SK-N-SH (cell line): ENCODE measurements at regions not wholly inside any gene's neighbourhood (a gene's known extent, or its start where the extent isn't known, plus 50 kb on each side); places are given as distances from the start of the nearest gene placed in this dataset.
A peak's percentile ranks its signal among the peaks of the same experiment; 100 is the strongest.

Experiments
- CTCF ChIA-PET: fragments of 300-600, 350-600 bp; formaldehyde crosslinking; extraction: SDS; loops from one replicate; lab custom pipeline; 2021; lab: Yijun Ruan, JAX
- POLR2A ChIA-PET: fragments of 350-600 bp; sonication (Branson Sonifier 250); formaldehyde crosslinking; extraction: SDS; loops from one replicate; lab custom pipeline; 2020; ENCODE audit warnings: antibody characterized with exemption, inconsistent platforms; lab: Yijun Ruan, JAX
- DNase-seq: peaks from one replicate; pipeline ENCODE4 v3.0.0; 2012
- H2AFZ ChIP-seq: fragments of 200-600 bp; sonication (generic); 2 replicates; pipeline ENCODE4 v1.8.1; 2016; ENCODE audit warnings: antibody characterized with exemption, mild to moderate bottlenecking, low read depth
- H3F3A ChIP-seq: fragments of 200-600 bp; sonication (generic); replicated peaks from 2 replicates; pipeline ENCODE3; 2016; ENCODE audit warnings: antibody characterized with exemption, mild to moderate bottlenecking; ENCODE audit not compliant: insufficient read depth
- H3K27ac ChIP-seq, 2 experiments: fragments of 200-500 bp in 1 of 2; fragments of 200-600 bp in 1 of 2; sonication (Bioruptor generic) in 1 of 2; sonication (generic), shearing (Covaris generic) in 1 of 2; 2 replicates each; pipeline versions ENCODE4 v1.5.1 to v1.6.1; 2014 to 2016; ENCODE audit warnings: low read depth in 2 of 2, inconsistent platforms in 1 of 2, low read length in 1 of 2, mild to moderate bottlenecking in 1 of 2, mixed read lengths in 1 of 2
- H3K27me3 ChIP-seq: fragments of 200-600 bp; sonication (generic), shearing (Covaris generic); 2 replicates; pipeline ENCODE4 v1.6.1; 2016; ENCODE audit warnings: mixed run types; ENCODE audit not compliant: insufficient read depth
- H3K36me3 ChIP-seq, 2 experiments: fragments of 200-500 bp in 1 of 2; fragments of 200-600 bp in 1 of 2; sonication (Bioruptor generic) in 1 of 2; sonication (generic) in 1 of 2; replicated peaks in 1 of 2; 2 replicates each; pipeline versions ENCODE3 to v1.5.1; 2014 to 2016; ENCODE audit warnings: low read length in 1 of 2, mild to moderate bottlenecking in 1 of 2; ENCODE audit not compliant: insufficient read depth in 2 of 2, control insufficient read depth in 1 of 2
- H3K4me1 ChIP-seq, 2 experiments: fragments of 200-500 bp in 1 of 2; fragments of 200-600 bp in 1 of 2; sonication (Bioruptor generic) in 1 of 2; sonication (generic), shearing (Covaris generic) in 1 of 2; 2 replicates each; pipeline versions ENCODE4 v1.5.1 to v1.6.1; 2014 to 2016; ENCODE audit warnings: low read depth in 1 of 2, low read length in 1 of 2, mixed run types in 1 of 2; ENCODE audit not compliant: insufficient read depth in 2 of 2, control insufficient read depth in 1 of 2
- H3K4me2 ChIP-seq: fragments of 200-600 bp; sonication (generic), shearing (Covaris generic); 2 replicates; pipeline ENCODE4 v1.6.1; 2017; ENCODE audit warnings: mixed run types
- H3K4me3 ChIP-seq, 2 experiments: fragments of 200-500 bp in 1 of 2; fragments of 200-600 bp in 1 of 2; sonication (Bioruptor generic) in 1 of 2; sonication (generic), shearing (Covaris generic) in 1 of 2; 2 replicates each; pipeline versions ENCODE4 v1.5.1 to v1.8.1; 2014 to 2016; ENCODE audit warnings: low read depth in 2 of 2, inconsistent platforms in 1 of 2, low read length in 1 of 2, mild to moderate bottlenecking in 1 of 2, mixed read lengths in 1 of 2, moderate library complexity in 1 of 2
- H3K79me2 ChIP-seq: fragments of 200-600 bp; sonication (generic); 2 replicates; pipeline ENCODE4 v1.8.1; 2017; ENCODE audit warnings: mild to moderate bottlenecking; ENCODE audit not compliant: insufficient read depth
- H3K9ac ChIP-seq: fragments of 200-600 bp; sonication (generic); 2 replicates; pipeline ENCODE4 v1.6.1; 2017; ENCODE audit warnings: mixed run types
- H3K9me2 ChIP-seq: fragments of 200-600 bp; sonication (generic); 2 replicates; pipeline ENCODE4 v1.6.1; 2017; ENCODE audit warnings: mixed run types
- H3K9me3 ChIP-seq: fragments of 200-600 bp; sonication (generic); 2 replicates; pipeline ENCODE4 v1.6.1; 2017; ENCODE audit warnings: mixed run types, mild to moderate bottlenecking, moderate library complexity
- H4K20me1 ChIP-seq: fragments of 200-600 bp; sonication (generic); 2 replicates; pipeline ENCODE4 v1.6.1; 2017; ENCODE audit warnings: mild to moderate bottlenecking, mixed run types; ENCODE audit not compliant: insufficient read depth
- CHD2 ChIP-seq: fragments of 150-350 bp; IDR thresholded peaks from 2 replicates; pipeline ENCODE4 v1.6.1; 2018; ENCODE audit warnings: low read length; ENCODE audit not compliant: partially characterized antibody
- ELF1 ChIP-seq: IDR thresholded peaks from 2 replicates; pipeline ENCODE4 v1.4.0; 2012
- EP300 ChIP-seq, 2 experiments: IDR thresholded peaks; 2 replicates each; pipeline versions ENCODE4 v1.4.0 to v1.6.1; 2012; ENCODE audit warnings: borderline replicate concordance in 1 of 2, low read depth in 1 of 2, low read length in 1 of 2
- FOSL2 ChIP-seq: IDR thresholded peaks from 2 replicates; pipeline ENCODE4 v1.4.0; 2012; ENCODE audit warnings: low read depth, mild to moderate bottlenecking, moderate library complexity, borderline replicate concordance
- FOXJ3 ChIP-seq: sonication (generic); formaldehyde crosslinking; IDR thresholded peaks from 2 replicates; pipeline ENCODE4 v1.5.1; 2020; ENCODE audit warnings: mild to moderate bottlenecking, missing genetic modification reagents
- GATA2 ChIP-seq: sonication (generic); formaldehyde crosslinking; IDR thresholded peaks from 2 replicates; pipeline ENCODE4 v1.5.0; 2020; ENCODE audit warnings: mild to moderate bottlenecking, missing genetic modification reagents
- JUND ChIP-seq: IDR thresholded peaks from 2 replicates; pipeline ENCODE4 v1.4.0; 2012
- MEF2A ChIP-seq: IDR thresholded peaks from 2 replicates; pipeline ENCODE4 v1.4.0; 2012; ENCODE audit warnings: low read depth, borderline replicate concordance
- MXI1 ChIP-seq: IDR thresholded peaks from 2 replicates; pipeline ENCODE4 v1.6.1; 2012; ENCODE audit warnings: mild to moderate bottlenecking, low read depth, low read length, improper control_type of control experiment
- NFIC ChIP-seq: IDR thresholded peaks from 2 replicates; pipeline ENCODE4 v1.4.0; 2012; ENCODE audit warnings: borderline replicate concordance
- NRF1 ChIP-seq: IDR thresholded peaks from 2 replicates; pipeline ENCODE4 v1.6.1; 2012; ENCODE audit warnings: low read depth, mild to moderate bottlenecking, low read length
- POLR2AphosphoS5 ChIP-seq: IDR thresholded peaks from 2 replicates; pipeline ENCODE4 v1.6.1; 2012; ENCODE audit warnings: low read depth, low read length
- RCOR1 ChIP-seq: fragments of 150-350 bp; IDR thresholded peaks from 2 replicates; pipeline ENCODE4 v1.6.1; 2017; ENCODE audit warnings: antibody characterized with exemption, low read length
- RFX5 ChIP-seq: IDR thresholded peaks from 2 replicates; pipeline ENCODE4 v1.6.1; 2012; ENCODE audit warnings: mild to moderate bottlenecking, improper control_type of control experiment, low read length
- TAF1 ChIP-seq: IDR thresholded peaks from 2 replicates; pipeline ENCODE4 v1.6.1; 2012; ENCODE audit warnings: low read depth, mild to moderate bottlenecking, low read length, moderate library complexity, borderline replicate concordance
- TCF12 ChIP-seq: IDR thresholded peaks from 2 replicates; pipeline ENCODE4 v1.4.0; 2012
- TEAD4 ChIP-seq: IDR thresholded peaks from 2 replicates; pipeline ENCODE4 v1.4.0; 2012; ENCODE audit warnings: mild to moderate bottlenecking, borderline replicate concordance; ENCODE audit not compliant: insufficient read depth
- WGBS: methylation state at CpG from one replicate; pipeline ENCODE4 v1.1.6; 2017; ENCODE audit warnings: low lambda C conversion rate; 5-methylcytosine and 5-hydroxymethylcytosine counted together
- TF ChIP-seq, protein P1 (sequence below): IDR thresholded peaks from 2 replicates; pipeline ENCODE4; 2012
- TF ChIP-seq, protein P2 (sequence below): IDR thresholded peaks from 2 replicates; pipeline ENCODE4 v1.4.0; 2012; ENCODE audit warnings: low read depth
- TF ChIP-seq, protein P3 (sequence below): fragments of 200-600 bp; sonication (generic); IDR thresholded peaks from 2 replicates; pipeline ENCODE4 v1.6.1; 2017; ENCODE audit warnings: antibody characterized with exemption, mild to moderate bottlenecking, moderate library complexity
- TF ChIP-seq, protein P4 (sequence below): IDR thresholded peaks from 2 replicates; pipeline ENCODE4 v1.4.0; 2012; ENCODE audit warnings: low read depth, borderline replicate concordance
- TF ChIP-seq, protein P5 (sequence below): IDR thresholded peaks from 2 replicates; pipeline ENCODE4 v1.4.0; 2012; ENCODE audit warnings: low read depth, borderline replicate concordance

DNA sequence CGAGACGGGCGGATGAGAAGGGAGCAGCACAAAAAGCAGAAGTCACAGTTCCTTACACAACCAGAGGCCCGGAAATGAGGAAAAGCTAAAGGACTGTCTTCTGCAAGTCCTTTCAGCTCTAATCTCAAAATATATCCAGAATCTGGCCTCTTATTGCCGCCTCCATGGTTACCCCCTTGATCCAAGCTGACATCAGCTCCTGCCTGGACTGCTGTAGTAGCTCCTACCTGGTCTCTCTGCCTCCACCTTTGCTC, 324.0 kb upstream of the ROPN1 start:
- CTCF ChIA-PET: interaction anchor here (0.8 to 1.1 kb wide), 2 partner anchors 18 to 35 kb away, joined by 3 to 5 read pairs; no protein-coding TSS in a partner anchor
- Histone ChIP-seq H3K36me3 (no peaks in the 10 kb centered on the region), H3K9ac (no peak overlapping the region), H3K9me3 (no peaks in the 10 kb centered on the region), H2AFZ (no peak overlapping the region), H3K4me3 (no peak overlapping the region), H3K27ac (peak overlapping the region; percentile 62 to 99; a peak in 3 of 4 replicates), H4K20me1 (no peaks in the 10 kb centered on the region), H3K27me3 (no peaks in the 10 kb centered on the region), H3K4me2 (no peak overlapping the region), H3K9me2 (no peaks in the 10 kb centered on the region), H3K79me2 (no peaks in the 10 kb centered on the region), H3K4me1 (peaks cover 0 to 34% of the 10 kb centered on the region in 2 experiments; a peak in 3 of 4 replicates), H3F3A (peaks cover 12% of the 10 kb centered on the region)
- no peak for TF ChIP-seq TCF12
- no peak for TF ChIP-seq TAF1
- TF ChIP-seq, protein P1, sequence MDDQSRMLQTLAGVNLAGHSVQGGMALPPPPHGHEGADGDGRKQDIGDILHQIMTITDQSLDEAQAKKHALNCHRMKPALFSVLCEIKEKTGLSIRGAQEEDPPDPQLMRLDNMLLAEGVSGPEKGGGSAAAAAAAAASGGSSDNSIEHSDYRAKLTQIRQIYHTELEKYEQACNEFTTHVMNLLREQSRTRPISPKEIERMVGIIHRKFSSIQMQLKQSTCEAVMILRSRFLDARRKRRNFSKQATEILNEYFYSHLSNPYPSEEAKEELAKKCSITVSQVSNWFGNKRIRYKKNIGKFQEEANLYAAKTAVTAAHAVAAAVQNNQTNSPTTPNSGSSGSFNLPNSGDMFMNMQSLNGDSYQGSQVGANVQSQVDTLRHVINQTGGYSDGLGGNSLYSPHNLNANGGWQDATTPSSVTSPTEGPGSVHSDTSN: no peak
- POLR2A ChIA-PET: no interaction called here
- 96% methylated on average over 5 of the region's 5 CpGs for WGBS
- no peak for DNase-seq

DNA sequence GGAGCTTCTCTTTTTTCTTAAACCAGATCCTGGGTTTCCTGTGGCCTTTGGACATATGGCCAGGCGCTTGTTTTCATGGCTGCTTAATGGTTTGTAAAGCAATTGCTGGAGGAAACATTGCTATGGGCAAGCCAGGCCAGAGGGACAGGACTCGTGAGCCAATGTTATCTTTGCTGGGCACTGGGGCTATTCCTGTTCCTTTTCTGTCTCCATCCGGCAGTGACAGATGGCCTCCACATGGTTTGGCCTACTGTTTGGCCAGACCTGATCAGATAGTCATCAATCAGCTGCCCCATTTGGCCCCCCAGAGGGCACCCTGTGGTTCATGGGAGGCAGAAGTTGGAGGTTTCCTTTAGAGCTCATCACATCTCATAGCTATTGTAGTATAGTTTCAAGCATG, 326.1 kb upstream of the ROPN1 start:
- H3K79me2 ChIP-seq: no peaks in the 10 kb centered on the region
- no peaks in the 10 kb centered on the region for H3K9me3 ChIP-seq
- ChIA-PET POLR2A (interaction anchor here (0.9 to 2.5 kb wide), 5 partner anchors 9 to 285 kb away, joined by 3 to 10 read pairs (median 3); partner anchors contain the start of gene KALRN), CTCF (interaction anchor here (0.8 to 2.8 kb wide), 12 partner anchors 11 to 302 kb away, joined by 3 to 13 read pairs (median 4); no protein-coding TSS in a partner anchor)
- H3K9ac ChIP-seq: no peak overlapping the region
- peak; percentile 69 for DNase-seq
- H4K20me1 ChIP-seq: no peaks in the 10 kb centered on the region
- no peaks in the 10 kb centered on the region for H3K27me3 ChIP-seq
- 88% methylated on average over 3 of the region's 3 CpGs for WGBS
- no peak overlapping the region for H3K4me3 ChIP-seq
- H3K4me1 ChIP-seq: peaks cover 0 to 45% of the 10 kb centered on the region in 2 experiments; a peak in 3 of 4 replicates
- H3K36me3 ChIP-seq: no peaks in the 10 kb centered on the region
- no peak overlapping the region for H2AFZ ChIP-seq
- no peaks in the 10 kb centered on the region for H3K9me2 ChIP-seq
- H3F3A ChIP-seq: peaks cover 12% of the 10 kb centered on the region
- H3K27ac ChIP-seq: peak overlapping the region in 1 of 2 experiments; percentile 99; a peak in 2 of 4 replicates
- H3K4me2 ChIP-seq: no peak overlapping the region
- TF ChIP-seq JUND (no peak), POLR2AphosphoS5 (peak; percentile 43; the same call in 1 of the 2 replicates), FOSL2 (no peak), EP300 (IDR thresholded peaks at IDR 0.05; ENCODE audit: borderline replicate concordance in 1 of 2, low read depth in 1 of 2, low read length in 1 of 2) (peak; percentile 19 to 90; a peak in 2 of 4 replicates), ELF1 (no peak), CHD2 (peak; percentile 77), TEAD4 (no peak), MEF2A (no peak), FOXJ3 (CRISPR knock-in tag) (peak; percentile 85; the same call in 1 of the 2 replicates), GATA2 (CRISPR knock-in tag) (peak; percentile 92), RCOR1 (peak; percentile 85), NRF1 (no peak), RFX5 (no peak), NFIC (no peak), MXI1 (no peak), TAF1 (no peak), TCF12 (peak; percentile 73)
- TF ChIP-seq, protein P2, sequence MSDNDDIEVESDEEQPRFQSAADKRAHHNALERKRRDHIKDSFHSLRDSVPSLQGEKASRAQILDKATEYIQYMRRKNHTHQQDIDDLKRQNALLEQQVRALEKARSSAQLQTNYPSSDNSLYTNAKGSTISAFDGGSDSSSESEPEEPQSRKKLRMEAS: 0 out of 2 replicates have a peak, but pooled peaks have one; percentile 18
- TF ChIP-seq, protein P3, sequence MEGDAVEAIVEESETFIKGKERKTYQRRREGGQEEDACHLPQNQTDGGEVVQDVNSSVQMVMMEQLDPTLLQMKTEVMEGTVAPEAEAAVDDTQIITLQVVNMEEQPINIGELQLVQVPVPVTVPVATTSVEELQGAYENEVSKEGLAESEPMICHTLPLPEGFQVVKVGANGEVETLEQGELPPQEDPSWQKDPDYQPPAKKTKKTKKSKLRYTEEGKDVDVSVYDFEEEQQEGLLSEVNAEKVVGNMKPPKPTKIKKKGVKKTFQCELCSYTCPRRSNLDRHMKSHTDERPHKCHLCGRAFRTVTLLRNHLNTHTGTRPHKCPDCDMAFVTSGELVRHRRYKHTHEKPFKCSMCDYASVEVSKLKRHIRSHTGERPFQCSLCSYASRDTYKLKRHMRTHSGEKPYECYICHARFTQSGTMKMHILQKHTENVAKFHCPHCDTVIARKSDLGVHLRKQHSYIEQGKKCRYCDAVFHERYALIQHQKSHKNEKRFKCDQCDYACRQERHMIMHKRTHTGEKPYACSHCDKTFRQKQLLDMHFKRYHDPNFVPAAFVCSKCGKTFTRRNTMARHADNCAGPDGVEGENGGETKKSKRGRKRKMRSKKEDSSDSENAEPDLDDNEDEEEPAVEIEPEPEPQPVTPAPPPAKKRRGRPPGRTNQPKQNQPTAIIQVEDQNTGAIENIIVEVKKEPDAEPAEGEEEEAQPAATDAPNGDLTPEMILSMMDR: no peak
- TF ChIP-seq, protein P4, sequence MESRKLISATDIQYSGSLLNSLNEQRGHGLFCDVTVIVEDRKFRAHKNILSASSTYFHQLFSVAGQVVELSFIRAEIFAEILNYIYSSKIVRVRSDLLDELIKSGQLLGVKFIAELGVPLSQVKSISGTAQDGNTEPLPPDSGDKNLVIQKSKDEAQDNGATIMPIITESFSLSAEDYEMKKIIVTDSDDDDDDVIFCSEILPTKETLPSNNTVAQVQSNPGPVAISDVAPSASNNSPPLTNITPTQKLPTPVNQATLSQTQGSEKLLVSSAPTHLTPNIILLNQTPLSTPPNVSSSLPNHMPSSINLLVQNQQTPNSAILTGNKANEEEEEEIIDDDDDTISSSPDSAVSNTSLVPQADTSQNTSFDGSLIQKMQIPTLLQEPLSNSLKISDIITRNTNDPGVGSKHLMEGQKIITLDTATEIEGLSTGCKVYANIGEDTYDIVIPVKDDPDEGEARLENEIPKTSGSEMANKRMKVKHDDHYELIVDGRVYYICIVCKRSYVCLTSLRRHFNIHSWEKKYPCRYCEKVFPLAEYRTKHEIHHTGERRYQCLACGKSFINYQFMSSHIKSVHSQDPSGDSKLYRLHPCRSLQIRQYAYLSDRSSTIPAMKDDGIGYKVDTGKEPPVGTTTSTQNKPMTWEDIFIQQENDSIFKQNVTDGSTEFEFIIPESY: no peak
- TF ChIP-seq, protein P1: no peak
- TF ChIP-seq, protein P5, sequence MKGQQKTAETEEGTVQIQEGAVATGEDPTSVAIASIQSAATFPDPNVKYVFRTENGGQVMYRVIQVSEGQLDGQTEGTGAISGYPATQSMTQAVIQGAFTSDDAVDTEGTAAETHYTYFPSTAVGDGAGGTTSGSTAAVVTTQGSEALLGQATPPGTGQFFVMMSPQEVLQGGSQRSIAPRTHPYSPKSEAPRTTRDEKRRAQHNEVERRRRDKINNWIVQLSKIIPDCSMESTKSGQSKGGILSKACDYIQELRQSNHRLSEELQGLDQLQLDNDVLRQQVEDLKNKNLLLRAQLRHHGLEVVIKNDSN: no peak
